Activated B cell treated with CpG ODN at 0.5 μM for 24 hours (primary cell): ENCODE measurements at regions not wholly inside any gene's neighbourhood (a gene's known extent, or its start where the extent isn't known, plus 50 kb on each side); places are given as distances from the start of the nearest gene placed in this dataset.

Experiments
- ATAC-seq: fragments of 200-7000 bp; cut with Tn5 transposase; one replicate; pipeline ENCODE4 v1.10.0; 2021; ENCODE audit warnings: low read depth, mild to moderate bottlenecking, moderate library complexity
- CTCF ChIA-PET: fragments of 350-600 bp; sonication (Branson Sonifier 250); formaldehyde crosslinking; loops from one replicate; lab custom pipeline; 2021; ENCODE audit warnings: antibody characterized with exemption; lab: Charles Lee
- POLR2A ChIA-PET: fragments of 350-600 bp; sonication (Branson Sonifier 250); formaldehyde crosslinking; loops from one replicate; lab custom pipeline; 2021; ENCODE audit warnings: antibody characterized with exemption; lab: Charles Lee
- DNase-seq: peaks from one replicate; pipeline ENCODE4 v3.0.0; 2022
- H3K27ac Mint-ChIP-seq: one replicate; pipeline ENCODE4 v1.8.0; 2020; ENCODE audit warnings: mixed read lengths
- H3K27me3 Mint-ChIP-seq: one replicate; pipeline ENCODE4 v1.8.0; 2021; ENCODE audit warnings: mixed read lengths
- H3K36me3 Mint-ChIP-seq: one replicate; pipeline ENCODE4 v1.8.0; 2021; ENCODE audit warnings: low read depth, mixed read lengths
- H3K4me1 Mint-ChIP-seq: one replicate; pipeline ENCODE4 v1.8.0; 2021; ENCODE audit warnings: mixed read lengths
- H3K4me3 Mint-ChIP-seq: one replicate; pipeline ENCODE4 v1.8.0; 2020; ENCODE audit warnings: mild to moderate bottlenecking, mixed read lengths
- H3K9me3 Mint-ChIP-seq: one replicate; pipeline ENCODE4 v1.8.0; 2020; ENCODE audit warnings: mixed read lengths
- intact Hi-C: fragments of 100-400 bp; cut with micrococcal nuclease; formaldehyde crosslinking; loops from one replicate; pipeline ENCODE4 v1.15.1; 2024
- TF ChIP-seq, protein P1 (sequence below): fragments of 200-600 bp; IDR thresholded peaks from one replicate; pipeline ENCODE4 v1.8.0; 2022; ENCODE audit warnings: antibody characterized with exemption, mild to moderate bottlenecking

DNA sequence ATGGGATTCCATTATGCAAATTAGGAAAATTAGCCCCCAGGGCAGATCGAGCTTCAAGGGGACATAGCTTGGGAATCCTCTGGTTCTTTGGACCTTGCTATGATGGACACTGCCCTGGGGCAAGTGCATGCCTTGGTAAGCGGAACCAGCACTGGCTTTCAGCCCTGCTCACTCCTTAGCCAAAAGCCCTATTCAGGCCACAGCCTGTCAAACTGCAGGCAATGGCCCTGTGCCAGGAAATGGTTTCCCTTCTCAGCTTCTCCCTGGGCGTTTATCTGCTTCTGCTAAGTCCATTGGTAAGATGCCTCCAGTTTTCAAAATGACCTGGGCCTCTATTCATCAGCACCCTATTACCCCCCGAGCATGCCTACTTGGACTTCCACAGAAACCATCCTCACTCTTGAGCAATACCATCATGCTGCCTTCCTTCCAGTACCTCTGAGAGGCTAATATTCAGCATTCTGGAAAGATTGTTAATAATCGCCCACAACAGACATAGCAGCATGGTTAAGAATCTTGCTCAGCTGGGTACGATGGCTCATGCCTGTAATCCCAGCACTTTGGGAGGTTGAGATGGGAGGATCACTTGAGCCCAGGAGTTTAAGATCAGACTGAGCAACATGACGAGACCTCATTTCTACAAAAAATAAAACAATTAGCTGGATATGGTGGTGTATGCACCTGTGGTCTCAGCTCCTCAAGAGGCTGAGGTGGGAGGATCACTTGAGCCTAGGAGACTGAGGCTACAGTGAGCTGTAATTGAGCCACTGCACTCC is 918.6 kb upstream of the AUTS2 start:
- ATAC-seq (no peak), DNase-seq (no peak)
- no peaks in the 10 kb centered on the region for H3K36me3 Mint-ChIP-seq
- TF ChIP-seq, protein P1, sequence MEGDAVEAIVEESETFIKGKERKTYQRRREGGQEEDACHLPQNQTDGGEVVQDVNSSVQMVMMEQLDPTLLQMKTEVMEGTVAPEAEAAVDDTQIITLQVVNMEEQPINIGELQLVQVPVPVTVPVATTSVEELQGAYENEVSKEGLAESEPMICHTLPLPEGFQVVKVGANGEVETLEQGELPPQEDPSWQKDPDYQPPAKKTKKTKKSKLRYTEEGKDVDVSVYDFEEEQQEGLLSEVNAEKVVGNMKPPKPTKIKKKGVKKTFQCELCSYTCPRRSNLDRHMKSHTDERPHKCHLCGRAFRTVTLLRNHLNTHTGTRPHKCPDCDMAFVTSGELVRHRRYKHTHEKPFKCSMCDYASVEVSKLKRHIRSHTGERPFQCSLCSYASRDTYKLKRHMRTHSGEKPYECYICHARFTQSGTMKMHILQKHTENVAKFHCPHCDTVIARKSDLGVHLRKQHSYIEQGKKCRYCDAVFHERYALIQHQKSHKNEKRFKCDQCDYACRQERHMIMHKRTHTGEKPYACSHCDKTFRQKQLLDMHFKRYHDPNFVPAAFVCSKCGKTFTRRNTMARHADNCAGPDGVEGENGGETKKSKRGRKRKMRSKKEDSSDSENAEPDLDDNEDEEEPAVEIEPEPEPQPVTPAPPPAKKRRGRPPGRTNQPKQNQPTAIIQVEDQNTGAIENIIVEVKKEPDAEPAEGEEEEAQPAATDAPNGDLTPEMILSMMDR: no peak
- H3K27me3 Mint-ChIP-seq: no peaks in the 10 kb centered on the region
- H3K9me3 Mint-ChIP-seq: peaks cover 2% of the 10 kb centered on the region
- H3K4me3 Mint-ChIP-seq: no peak overlapping the region
- ChIA-PET CTCF (no interaction called here), POLR2A (no interaction called here)
- no peak overlapping the region for H3K27ac Mint-ChIP-seq
- no peaks in the 10 kb centered on the region for H3K4me1 Mint-ChIP-seq
- intact Hi-C loops: no loop called here

- TF ChIP-seq, protein P1: no peak
- Mint-ChIP-seq H3K36me3 (no peaks in the 10 kb centered on the region), H3K27me3 (no peaks in the 10 kb centered on the region), H3K27ac (no peak overlapping the region), H3K4me1 (no peaks in the 10 kb centered on the region), H3K4me3 (no peak overlapping the region), H3K9me3 (peaks cover 2% of the 10 kb centered on the region)
- POLR2A ChIA-PET: no interaction called here
- DNase-seq (no peak), ATAC-seq (no peak)
- intact Hi-C loops: no loop called here
- CTCF ChIA-PET: no interaction called here
These were observed 917.9 kb upstream of the AUTS2 start for GRCh38 chr7:68680235-68680872.

GRCh38 chr7:68682910-68683309 is 915.4 kb upstream of the AUTS2 start:
- ATAC-seq (no peak), DNase-seq (no peak)
- ChIA-PET POLR2A (no interaction called here), CTCF (no interaction called here)
- Mint-ChIP-seq H3K9me3 (peaks cover 2% of the 10 kb centered on the region), H3K4me3 (no peak overlapping the region), H3K4me1 (no peaks in the 10 kb centered on the region), H3K27me3 (no peaks in the 10 kb centered on the region), H3K27ac (no peak overlapping the region), H3K36me3 (no peaks in the 10 kb centered on the region)
- TF ChIP-seq, protein P1: no peak
- intact Hi-C loops: no loop called here

DNA sequence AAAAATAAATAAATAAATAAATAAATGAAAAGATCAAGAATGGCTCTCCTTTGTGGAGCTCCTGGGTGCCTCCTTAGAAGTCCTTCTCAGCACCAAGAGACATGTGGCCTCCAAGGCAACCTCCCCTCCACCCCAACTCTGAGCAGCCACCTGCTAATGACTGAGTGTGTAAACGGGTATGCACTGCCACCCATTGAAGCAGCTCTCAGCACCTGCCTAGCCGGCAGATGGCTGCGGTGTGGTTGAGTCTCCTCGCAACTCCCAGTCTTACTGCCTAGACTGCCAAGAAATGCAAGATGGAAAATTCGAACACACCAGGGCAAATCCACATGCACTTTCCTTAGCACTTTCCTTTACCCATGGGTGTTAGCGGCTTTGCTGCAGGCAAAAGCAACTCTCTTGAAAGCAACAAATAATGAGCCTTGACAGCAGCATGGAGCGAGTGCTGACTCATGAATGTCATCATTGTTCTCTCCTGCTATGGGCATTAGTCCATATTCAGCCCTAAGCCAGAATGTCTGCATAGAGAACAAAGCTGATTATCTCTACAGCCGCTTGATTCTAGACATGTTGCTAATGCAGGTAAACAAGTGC is 913.9 kb upstream of the AUTS2 start:
- CTCF ChIA-PET: no interaction called here
- no peak overlapping the region for H3K27ac Mint-ChIP-seq
- H3K27me3 Mint-ChIP-seq: no peaks in the 10 kb centered on the region
- intact Hi-C loops: no loop called here
- H3K36me3 Mint-ChIP-seq: no peaks in the 10 kb centered on the region
- no peak for DNase-seq
- POLR2A ChIA-PET: no interaction called here
- ATAC-seq: no peak
- H3K4me3 Mint-ChIP-seq: no peak overlapping the region
- H3K4me1 Mint-ChIP-seq: no peaks in the 10 kb centered on the region
- TF ChIP-seq, protein P1: no peak
- H3K9me3 Mint-ChIP-seq: peaks cover 2% of the 10 kb centered on the region

GRCh38 chr7:68684996-68685395 is 913.3 kb upstream of the AUTS2 start:
- intact Hi-C loops: no loop called here
- H3K36me3 Mint-ChIP-seq: no peaks in the 10 kb centered on the region
- CTCF ChIA-PET: no interaction called here
- TF ChIP-seq, protein P1: no peak
- no peaks in the 10 kb centered on the region for H3K4me1 Mint-ChIP-seq
- no peak overlapping the region for H3K27ac Mint-ChIP-seq
- no peak for ATAC-seq
- DNase-seq: no peak
- POLR2A ChIA-PET: no interaction called here
- no peak overlapping the region for H3K4me3 Mint-ChIP-seq
- no peaks in the 10 kb centered on the region for H3K27me3 Mint-ChIP-seq
- H3K9me3 Mint-ChIP-seq: peaks cover 2% of the 10 kb centered on the region
